Muscle of leg (tissue), 3 donors: ENCODE measurements at regions not wholly inside any gene's neighbourhood (a gene's known extent, or its start where the extent isn't known, plus 50 kb on each side); places are given as distances from the start of the nearest gene placed in this dataset.

ENCODE experiments used
- DNase-seq: peaks from one replicate; pipeline ENCODE4 v3.0.0; 2013
- H3K27ac ChIP-seq: one replicate; pipeline ENCODE4 v1.5.1; 2013; ENCODE audit warnings: mild to moderate bottlenecking, low read length, control low read depth
- H3K27me3 ChIP-seq: one replicate; pipeline ENCODE4 v1.6.1; 2013; ENCODE audit warnings: low read length; ENCODE audit not compliant: control insufficient read depth, insufficient read depth
- H3K36me3 ChIP-seq: one replicate; pipeline ENCODE4 v1.6.1; 2013; ENCODE audit warnings: low read length; ENCODE audit not compliant: control insufficient read depth, insufficient read depth
- H3K4me1 ChIP-seq: one replicate; pipeline ENCODE4 v1.6.1; 2013; ENCODE audit warnings: low read length; ENCODE audit not compliant: control insufficient read depth, insufficient read depth
- H3K4me3 ChIP-seq: one replicate; pipeline ENCODE4 v1.5.1; 2013; ENCODE audit warnings: low read length, control low read depth
- H3K9me3 ChIP-seq: replicated peaks from 2 replicates; pipeline ENCODE4 v1.6.1; 2013; ENCODE audit warnings: low read depth, low read length; ENCODE audit not compliant: control insufficient read depth
- WGBS: methylation state at CpG from one replicate; pipeline ENCODE4 v1.1.5; 2013; ENCODE audit warnings: missing lambda C conversion rate; ENCODE audit not compliant: insufficient coverage; 5-methylcytosine and 5-hydroxymethylcytosine counted together

DNA sequence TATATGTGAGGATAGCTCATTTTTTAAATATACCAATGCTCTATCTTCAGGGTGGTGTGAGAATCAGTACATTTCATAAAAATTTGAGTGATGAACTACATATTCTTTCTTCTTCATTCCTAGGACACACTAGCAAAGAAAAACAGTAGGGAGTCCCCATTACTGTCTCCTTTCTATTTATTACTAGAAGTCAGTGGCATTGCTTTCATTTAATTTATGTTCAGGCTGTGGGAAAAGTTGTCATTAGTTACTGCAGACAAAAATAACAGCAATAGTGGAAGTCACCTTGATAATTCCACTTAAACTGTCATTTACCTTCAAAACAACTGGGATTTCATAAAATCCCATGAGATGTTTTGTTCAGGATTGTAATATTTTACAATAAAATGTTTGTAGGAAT, 446.4 kb downstream of the GBE1 start:
- H3K27ac ChIP-seq: no peak overlapping the region
- H3K27me3 ChIP-seq: no peaks in the 10 kb centered on the region
- no peaks in the 10 kb centered on the region for H3K36me3 ChIP-seq
- no peaks in the 10 kb centered on the region for H3K9me3 ChIP-seq
- H3K4me1 ChIP-seq: no peaks in the 10 kb centered on the region
- DNase-seq: no peak
- H3K4me3 ChIP-seq: no peak overlapping the region

DNA sequence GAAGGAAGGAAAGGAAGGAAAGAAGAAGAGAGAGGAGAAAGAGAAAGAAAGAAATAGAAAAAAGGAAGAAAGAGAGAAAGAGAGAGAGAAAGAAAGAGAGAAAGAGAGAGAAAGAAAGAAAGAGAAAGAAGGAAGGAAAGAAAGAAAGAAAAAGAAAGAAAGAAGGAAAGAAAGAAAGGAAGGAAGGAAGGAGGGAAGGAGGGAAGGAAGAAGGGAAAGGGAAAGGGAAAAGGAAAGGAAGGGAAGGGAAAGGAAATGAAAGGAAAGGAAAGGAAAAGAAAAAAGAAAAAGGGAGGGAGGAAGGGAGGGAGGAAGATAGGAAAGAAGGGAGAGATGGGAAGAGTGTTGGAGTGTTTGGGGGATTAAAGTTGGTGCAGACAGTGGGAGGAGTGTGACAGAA, 450.1 kb downstream of the GBE1 start:
- H3K36me3 ChIP-seq: no peaks in the 10 kb centered on the region

DNA sequence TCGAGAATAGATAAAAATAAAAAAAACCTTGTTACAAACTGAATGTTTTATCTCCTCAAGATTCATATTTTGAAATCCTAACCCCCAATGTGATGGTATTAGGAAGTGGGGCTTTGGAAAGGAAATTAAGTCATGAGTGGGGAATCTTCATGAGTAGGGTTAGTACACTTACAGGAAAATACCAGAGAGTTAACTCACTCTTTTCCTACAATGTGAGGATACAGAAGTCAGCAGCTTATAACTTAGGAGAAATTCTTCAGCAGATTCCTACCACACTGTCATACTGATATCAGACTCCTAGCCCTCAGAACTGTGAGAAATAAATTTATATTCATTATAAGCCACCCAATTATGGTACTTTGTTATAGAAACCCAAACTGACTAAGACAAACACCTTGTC, 453.1 kb downstream of the GBE1 start:
- H3K36me3 ChIP-seq: no peaks in the 10 kb centered on the region
- no peak overlapping the region for H3K27ac ChIP-seq
- H3K9me3 ChIP-seq: no peaks in the 10 kb centered on the region
- DNase-seq: no peak
- no peaks in the 10 kb centered on the region for H3K27me3 ChIP-seq
- no CpG with 5 or more reads among the region's 1 CpG for WGBS
- H3K4me3 ChIP-seq: no peak overlapping the region
- no peaks in the 10 kb centered on the region for H3K4me1 ChIP-seq

More for the DNA sequence above, 450.1 kb downstream of the GBE1 start:
- Histone ChIP-seq H3K9me3 (no peaks in the 10 kb centered on the region), H3K27ac (no peak overlapping the region), H3K4me1 (no peaks in the 10 kb centered on the region), H3K4me3 (no peak overlapping the region), H3K27me3 (no peaks in the 10 kb centered on the region)
- DNase-seq: no peak

DNA sequence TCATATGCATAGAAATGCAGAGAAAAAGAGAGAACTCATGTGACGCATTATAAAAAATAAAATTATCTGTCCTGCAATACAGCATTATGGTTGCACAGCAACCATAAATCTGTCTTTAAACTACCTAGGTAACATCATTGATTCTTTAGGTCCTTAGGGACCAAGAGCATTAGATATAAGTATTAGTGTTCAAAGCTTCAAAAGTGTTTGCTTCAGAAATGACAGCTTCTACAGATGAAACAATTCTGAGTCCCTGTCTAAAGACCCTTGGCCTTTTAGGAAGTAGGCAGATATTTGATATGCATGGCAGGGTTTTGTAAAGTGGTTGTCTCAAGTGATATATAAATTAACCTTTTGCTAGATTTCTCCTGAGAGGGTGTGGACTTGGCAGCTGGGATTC, 454.2 kb downstream of the GBE1 start:
- Histone ChIP-seq H3K36me3 (no peaks in the 10 kb centered on the region), H3K9me3 (no peaks in the 10 kb centered on the region), H3K27me3 (no peaks in the 10 kb centered on the region), H3K4me1 (no peaks in the 10 kb centered on the region), H3K4me3 (no peak overlapping the region), H3K27ac (no peak overlapping the region)
- WGBS: no CpG with 5 or more reads among the region's 1 CpG
- no peak for DNase-seq

GRCh38 chr3:81303321-81303720, 458.1 kb downstream of the GBE1 start:
- H3K27me3 ChIP-seq: no peaks in the 10 kb centered on the region
- H3K9me3 ChIP-seq: no peaks in the 10 kb centered on the region
- DNase-seq: no peak
- H3K27ac ChIP-seq: no peak overlapping the region
- no CpG with 5 or more reads among the region's 2 CpGs for WGBS
- no peak overlapping the region for H3K4me3 ChIP-seq
- no peaks in the 10 kb centered on the region for H3K4me1 ChIP-seq
- H3K36me3 ChIP-seq: no peaks in the 10 kb centered on the region

DNA sequence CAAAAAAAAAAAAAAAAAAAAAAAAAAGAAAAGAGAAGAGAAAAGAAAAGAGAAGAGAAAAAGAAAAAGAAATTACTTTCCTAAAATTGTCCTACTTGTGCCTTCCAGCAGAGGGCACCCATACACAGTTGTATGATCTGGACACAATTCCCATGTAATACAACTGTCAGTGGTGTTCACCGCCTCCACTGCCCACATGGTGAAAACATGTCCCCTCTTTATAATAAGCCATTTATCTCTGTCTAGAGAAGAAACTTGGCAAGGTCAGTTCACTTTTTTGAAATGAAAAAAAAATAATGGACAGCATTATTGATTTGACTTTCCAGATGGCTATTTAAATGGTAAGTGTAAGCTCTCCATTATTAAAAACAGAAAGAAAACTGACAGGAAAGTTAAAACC, 459.4 kb downstream of the GBE1 start:
- H3K4me3 ChIP-seq: no peak overlapping the region
- H3K4me1 ChIP-seq: no peaks in the 10 kb centered on the region
- DNase-seq: peak; percentile 31
- no peaks in the 10 kb centered on the region for H3K27me3 ChIP-seq
- H3K9me3 ChIP-seq: no peaks in the 10 kb centered on the region
- no peaks in the 10 kb centered on the region for H3K36me3 ChIP-seq
- no CpG with 5 or more reads among the region's 1 CpG for WGBS
- H3K27ac ChIP-seq: no peak overlapping the region

DNA sequence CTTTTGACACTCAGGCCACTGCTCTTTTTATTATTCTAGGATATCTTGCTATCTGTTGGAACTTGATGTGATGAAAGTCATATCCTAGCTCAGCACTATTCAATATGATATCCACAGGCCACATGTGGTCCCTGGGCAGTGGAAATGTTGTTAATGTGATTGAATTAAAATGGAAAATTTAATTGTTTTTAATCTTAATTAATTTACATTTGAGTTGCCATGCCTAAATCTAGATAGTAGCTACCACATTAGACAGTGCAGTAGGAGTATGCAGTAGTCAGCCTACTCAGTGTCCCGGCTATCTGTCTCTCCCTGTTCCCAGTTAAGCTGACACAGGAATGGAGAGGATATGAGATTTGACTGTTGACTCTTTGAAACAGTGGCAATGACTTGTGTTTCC, 460.2 kb downstream of the GBE1 start:
- H3K4me1 ChIP-seq: no peaks in the 10 kb centered on the region
- no peaks in the 10 kb centered on the region for H3K36me3 ChIP-seq
- no peak overlapping the region for H3K4me3 ChIP-seq
- no peaks in the 10 kb centered on the region for H3K9me3 ChIP-seq
- H3K27me3 ChIP-seq: no peaks in the 10 kb centered on the region
- WGBS: no CpG with 5 or more reads among the region's 1 CpG
- H3K27ac ChIP-seq: no peak overlapping the region
- no peak for DNase-seq

GRCh38 chr3:81300324-81300927, 461.0 kb downstream of the GBE1 start:
- DNase-seq: no peak
- Histone ChIP-seq H3K27me3 (no peaks in the 10 kb centered on the region), H3K4me3 (no peak overlapping the region), H3K27ac (no peak overlapping the region), H3K9me3 (no peaks in the 10 kb centered on the region), H3K4me1 (no peaks in the 10 kb centered on the region), H3K36me3 (no peaks in the 10 kb centered on the region)
- 50% methylated on average over 1 of the region's 8 CpGs for WGBS

DNA sequence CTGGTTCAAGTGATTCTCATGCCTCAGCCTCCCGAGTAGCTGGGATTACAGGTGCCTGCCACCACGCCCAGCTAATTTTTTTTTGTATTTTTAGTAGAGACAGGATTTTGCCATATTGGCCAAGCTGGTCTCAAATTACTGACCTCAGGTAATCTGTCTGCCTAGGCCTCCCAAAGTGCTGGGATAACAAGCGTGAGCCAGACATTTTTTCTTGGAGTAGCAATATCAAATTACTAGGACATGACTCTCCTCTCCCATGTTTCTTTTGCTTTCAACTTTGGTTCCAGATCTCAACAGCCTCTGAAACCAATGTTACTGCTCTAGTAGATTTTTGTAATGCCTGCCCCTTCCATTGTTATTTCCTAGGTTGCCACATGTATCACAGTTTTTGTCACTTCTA, 462.0 kb downstream of the GBE1 start:
- Histone ChIP-seq H3K4me1 (no peaks in the 10 kb centered on the region), H3K9me3 (no peaks in the 10 kb centered on the region)
- 80% methylated on average over 1 of the region's 3 CpGs for WGBS

DNA sequence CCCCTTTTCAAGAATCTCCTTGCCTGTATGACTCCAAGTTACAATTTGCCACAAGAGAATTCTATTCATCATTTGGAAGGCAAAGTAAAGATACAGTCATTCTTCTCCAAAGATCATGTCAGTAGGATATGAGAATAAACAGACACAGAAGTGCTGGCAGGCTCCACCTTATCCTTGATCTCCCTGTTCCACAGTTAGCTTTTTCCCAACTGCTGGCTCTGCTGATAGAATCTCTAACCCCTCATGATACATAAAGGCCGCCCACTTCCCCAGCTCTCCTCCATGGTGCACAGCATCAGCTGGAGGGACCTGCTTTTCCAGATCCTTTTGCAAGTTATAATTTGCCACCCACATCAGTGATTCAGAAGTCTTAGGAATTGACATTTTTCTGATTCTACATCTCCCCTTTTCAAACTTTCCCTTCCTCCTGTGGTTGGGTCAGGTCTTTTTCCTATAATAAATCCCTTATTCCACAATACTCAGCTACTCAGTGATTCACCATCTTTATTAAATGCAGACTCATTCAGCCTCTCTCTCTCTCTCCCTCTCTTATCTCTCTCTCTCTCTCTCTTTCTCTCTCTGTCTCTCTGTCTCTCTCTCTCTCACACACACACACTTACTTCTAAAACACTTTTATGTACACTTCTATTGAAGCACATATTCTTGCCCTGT, 465.4 kb downstream of the GBE1 start:
- DNase-seq: no peak
- no peaks in the 10 kb centered on the region for H3K27me3 ChIP-seq
- H3K36me3 ChIP-seq: no peaks in the 10 kb centered on the region
- no peak overlapping the region for H3K27ac ChIP-seq
- WGBS: 80% methylated on average over 1 of the region's 1 CpG
- no peaks in the 10 kb centered on the region for H3K9me3 ChIP-seq
- H3K4me1 ChIP-seq: no peaks in the 10 kb centered on the region
- no peak overlapping the region for H3K4me3 ChIP-seq

More for the DNA sequence above, 462.0 kb downstream of the GBE1 start:
- Histone ChIP-seq H3K36me3 (no peaks in the 10 kb centered on the region), H3K27me3 (no peaks in the 10 kb centered on the region), H3K4me3 (no peak overlapping the region), H3K27ac (no peak overlapping the region)
- no peak for DNase-seq

GRCh38 chr3:81293156-81293555, 468.3 kb downstream of the GBE1 start:
- DNase-seq: no peak
- no peak overlapping the region for H3K4me3 ChIP-seq
- H3K27me3 ChIP-seq: no peaks in the 10 kb centered on the region
- no peaks in the 10 kb centered on the region for H3K36me3 ChIP-seq
- H3K9me3 ChIP-seq: no peaks in the 10 kb centered on the region
- WGBS: no CpG with 5 or more reads among the region's 3 CpGs
- no peak overlapping the region for H3K27ac ChIP-seq
- no peaks in the 10 kb centered on the region for H3K4me1 ChIP-seq
